Mucosa of stomach (tissue), 1 donor: ENCODE measurements at regions not wholly inside any gene's neighbourhood (a gene's known extent, or its start where the extent isn't known, plus 50 kb on each side); places are given as distances from the start of the nearest gene placed in this dataset.

ENCODE experiments used
- H3K27me3 ChIP-seq: one replicate; pipeline ENCODE4 v1.7.0; 2013; ENCODE audit warnings: mild to moderate bottlenecking, low read length; ENCODE audit not compliant: control insufficient read depth, insufficient read depth
- H3K36me3 ChIP-seq: one replicate; pipeline ENCODE4 v1.7.0; 2013; ENCODE audit warnings: low read length; ENCODE audit not compliant: control insufficient read depth, insufficient read depth
- H3K4me1 ChIP-seq: one replicate; pipeline ENCODE4 v1.7.0; 2013; ENCODE audit warnings: mild to moderate bottlenecking, low read length; ENCODE audit not compliant: control insufficient read depth, insufficient read depth
- H3K4me3 ChIP-seq: one replicate; pipeline ENCODE4 v1.7.0; 2013; ENCODE audit warnings: low read length
- H3K9ac ChIP-seq: one replicate; pipeline ENCODE4 v1.7.0; 2013; ENCODE audit warnings: mild to moderate bottlenecking, low read length, moderate library complexity
- H3K9me3 ChIP-seq: one replicate; pipeline ENCODE4 v1.7.0; 2013; ENCODE audit warnings: mild to moderate bottlenecking, low read length, moderate library complexity; ENCODE audit not compliant: control insufficient read depth
- donor health status: Pancreatic carcinoma.

GRCh38 chr1:73626326-73626725, 571.6 kb downstream of the LRRIQ3 start:
- no peak overlapping the region for H3K9ac ChIP-seq

GRCh38 chr1:73623946-73624345, 574.0 kb downstream of the LRRIQ3 start:
- Histone ChIP-seq H3K4me3 (no peak overlapping the region), H3K4me1 (no peaks in the 10 kb centered on the region), H3K9me3 (no peaks in the 10 kb centered on the region), H3K9ac (no peak overlapping the region), H3K27me3 (no peaks in the 10 kb centered on the region), H3K36me3 (no peaks in the 10 kb centered on the region)

More at GRCh38 chr1:73626326-73626725, 571.6 kb downstream of the LRRIQ3 start:
- H3K4me3 ChIP-seq = no peak overlapping the region
- no peaks in the 10 kb centered on the region for H3K4me1 ChIP-seq
- H3K36me3 ChIP-seq = no peaks in the 10 kb centered on the region
- H3K9me3 ChIP-seq = no peaks in the 10 kb centered on the region
- H3K27me3 ChIP-seq = no peaks in the 10 kb centered on the region

GRCh38 chr1:73617145-73617544, 580.8 kb downstream of the LRRIQ3 start:
- no peak overlapping the region for H3K4me3 ChIP-seq

GRCh38 chr1:73611681-73612080, 586.3 kb downstream of the LRRIQ3 start:
- Histone ChIP-seq H3K4me1 (no peaks in the 10 kb centered on the region), H3K9ac (no peak overlapping the region), H3K9me3 (no peaks in the 10 kb centered on the region), H3K36me3 (no peaks in the 10 kb centered on the region), H3K27me3 (no peaks in the 10 kb centered on the region), H3K4me3 (no peak overlapping the region)

More at GRCh38 chr1:73617145-73617544, 580.8 kb downstream of the LRRIQ3 start:
- Histone ChIP-seq H3K27me3 (no peaks in the 10 kb centered on the region), H3K4me1 (no peaks in the 10 kb centered on the region), H3K9ac (no peak overlapping the region), H3K36me3 (no peaks in the 10 kb centered on the region), H3K9me3 (no peaks in the 10 kb centered on the region)

GRCh38 chr1:73604739-73605138, 593.2 kb downstream of the LRRIQ3 start:
- no peaks in the 10 kb centered on the region for H3K27me3 ChIP-seq
- H3K4me3 ChIP-seq = no peak overlapping the region
- no peaks in the 10 kb centered on the region for H3K36me3 ChIP-seq

GRCh38 chr1:73604211-73604610, 593.8 kb downstream of the LRRIQ3 start:
- H3K9ac ChIP-seq = no peak overlapping the region
- H3K4me1 ChIP-seq = no peaks in the 10 kb centered on the region
- no peaks in the 10 kb centered on the region for H3K27me3 ChIP-seq
- no peak overlapping the region for H3K4me3 ChIP-seq
- no peaks in the 10 kb centered on the region for H3K9me3 ChIP-seq
- H3K36me3 ChIP-seq = no peaks in the 10 kb centered on the region

More at GRCh38 chr1:73604739-73605138, 593.2 kb downstream of the LRRIQ3 start:
- Histone ChIP-seq H3K9ac (no peak overlapping the region), H3K9me3 (no peaks in the 10 kb centered on the region), H3K4me1 (no peaks in the 10 kb centered on the region)

- Histone ChIP-seq H3K27me3 (no peaks in the 10 kb centered on the region), H3K9ac (no peak overlapping the region), H3K4me3 (no peak overlapping the region), H3K9me3 (no peaks in the 10 kb centered on the region), H3K36me3 (no peaks in the 10 kb centered on the region), H3K4me1 (peaks cover 12% of the 10 kb centered on the region)
Measured at GRCh38 chr1:73593804-73594203, 604.2 kb downstream of the LRRIQ3 start.

GRCh38 chr1:73593364-73593763, 604.6 kb downstream of the LRRIQ3 start:
- Histone ChIP-seq H3K27me3 (no peaks in the 10 kb centered on the region), H3K36me3 (no peaks in the 10 kb centered on the region), H3K4me3 (no peak overlapping the region), H3K9ac (no peak overlapping the region), H3K4me1 (peaks cover 12% of the 10 kb centered on the region), H3K9me3 (no peaks in the 10 kb centered on the region)

GRCh38 chr1:73587080-73587479, 610.9 kb downstream of the LRRIQ3 start:
- H3K27me3 ChIP-seq = no peaks in the 10 kb centered on the region
- no peaks in the 10 kb centered on the region for H3K9me3 ChIP-seq
- no peaks in the 10 kb centered on the region for H3K4me1 ChIP-seq
- no peaks in the 10 kb centered on the region for H3K36me3 ChIP-seq
- H3K9ac ChIP-seq = no peak overlapping the region
- no peak overlapping the region for H3K4me3 ChIP-seq

- no peaks in the 10 kb centered on the region for H3K27me3 ChIP-seq
- no peaks in the 10 kb centered on the region for H3K36me3 ChIP-seq
- H3K4me1 ChIP-seq = peaks cover 6% of the 10 kb centered on the region
- no peak overlapping the region for H3K9ac ChIP-seq
- no peak overlapping the region for H3K4me3 ChIP-seq
- H3K9me3 ChIP-seq = no peaks in the 10 kb centered on the region
Measured at GRCh38 chr1:73577206-73577605, 620.8 kb downstream of the LRRIQ3 start.

GRCh38 chr1:73576083-73576482, 621.9 kb downstream of the LRRIQ3 start:
- Histone ChIP-seq H3K4me1 (peaks cover 6% of the 10 kb centered on the region), H3K9ac (no peak overlapping the region), H3K27me3 (no peaks in the 10 kb centered on the region), H3K36me3 (no peaks in the 10 kb centered on the region), H3K9me3 (no peaks in the 10 kb centered on the region), H3K4me3 (no peak overlapping the region)

- H3K4me1 ChIP-seq = peaks cover 2% of the 10 kb centered on the region
- H3K4me3 ChIP-seq = no peak overlapping the region
- H3K9ac ChIP-seq = no peak overlapping the region
- H3K27me3 ChIP-seq = no peaks in the 10 kb centered on the region
- H3K36me3 ChIP-seq = no peaks in the 10 kb centered on the region
- H3K9me3 ChIP-seq = no peaks in the 10 kb centered on the region
Measured at GRCh38 chr1:73564294-73564693, 633.7 kb downstream of the LRRIQ3 start.

GRCh38 chr1:73556270-73556669, 641.7 kb downstream of the LRRIQ3 start:
- H3K36me3 ChIP-seq = no peaks in the 10 kb centered on the region

More at GRCh38 chr1:73556270-73556669, 641.7 kb downstream of the LRRIQ3 start:
- H3K4me3 ChIP-seq = no peak overlapping the region
- H3K9ac ChIP-seq = no peak overlapping the region
- H3K27me3 ChIP-seq = no peaks in the 10 kb centered on the region
- H3K9me3 ChIP-seq = no peaks in the 10 kb centered on the region
- peaks cover 4% of the 10 kb centered on the region for H3K4me1 ChIP-seq
